Duodenal mucosa (tissue), 2 donors: ENCODE measurements at regions not wholly inside any gene's neighbourhood (a gene's known extent, or its start where the extent isn't known, plus 50 kb on each side); places are given as distances from the start of the nearest gene placed in this dataset.

ENCODE experiments used
- H3K27ac ChIP-seq: one replicate; pipeline ENCODE4 v1.7.0; 2013; ENCODE audit warnings: low read depth, low read length
- H3K27me3 ChIP-seq, 2 donors: one replicate each; pipeline ENCODE4 v1.7.0; 2013; ENCODE audit warnings: low read length in 2 of 2, control low read depth in 1 of 2; ENCODE audit not compliant: insufficient read depth in 2 of 2, control insufficient read depth in 1 of 2
- H3K36me3 ChIP-seq, 2 donors: one replicate each; pipeline ENCODE4 v1.7.0; 2013; ENCODE audit warnings: low read length in 2 of 2, control low read depth in 1 of 2; ENCODE audit not compliant: insufficient read depth in 2 of 2, control insufficient read depth in 1 of 2
- H3K4me1 ChIP-seq, 2 donors: one replicate each; pipeline ENCODE4 v1.7.0; 2013; ENCODE audit warnings: low read length in 2 of 2, control low read depth in 1 of 2; ENCODE audit not compliant: insufficient read depth in 2 of 2, control insufficient read depth in 1 of 2
- H3K4me3 ChIP-seq, 2 donors: one replicate each; pipeline ENCODE4 v1.7.0; 2013; ENCODE audit warnings: low read length in 2 of 2, low read depth in 1 of 2
- H3K9ac ChIP-seq, 2 donors: one replicate each; pipeline ENCODE4 v1.7.0; 2013; ENCODE audit warnings: low read length in 2 of 2, low read depth in 1 of 2
- H3K9me3 ChIP-seq, 2 donors: one replicate each; pipeline ENCODE4 v1.7.0; 2013; ENCODE audit warnings: low read length in 2 of 2, control low read depth in 1 of 2; ENCODE audit not compliant: control insufficient read depth in 1 of 2

DNA sequence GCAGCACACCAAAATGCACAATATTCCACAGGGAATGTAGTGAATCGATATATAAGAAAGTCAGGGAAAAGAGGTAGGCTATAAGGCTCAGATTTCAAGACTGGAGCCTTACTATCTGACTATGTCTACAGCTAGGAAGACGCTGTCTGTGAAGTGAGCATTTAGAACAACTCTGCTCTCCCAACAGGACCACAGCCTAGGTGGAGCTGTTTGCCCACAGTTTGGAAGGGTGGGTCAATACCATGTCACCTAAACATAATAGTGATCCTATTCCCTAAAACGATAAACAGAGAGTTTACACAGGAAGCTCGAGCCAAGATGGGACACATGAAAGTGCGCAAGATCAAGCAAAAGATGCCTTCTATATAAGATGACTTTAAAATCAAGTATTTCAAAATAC, 2486.0 kb upstream of the PCDH20 start:
- H3K27ac ChIP-seq = no peak overlapping the region
- no peak overlapping the region for H3K9ac ChIP-seq
- peaks cover 0 to 8% of the 10 kb centered on the region in 2 donors for H3K9me3 ChIP-seq
- no peaks in the 10 kb centered on the region for H3K36me3 ChIP-seq
- no peaks in the 10 kb centered on the region for H3K27me3 ChIP-seq
- no peak overlapping the region for H3K4me3 ChIP-seq
- H3K4me1 ChIP-seq = no peaks in the 10 kb centered on the region

DNA sequence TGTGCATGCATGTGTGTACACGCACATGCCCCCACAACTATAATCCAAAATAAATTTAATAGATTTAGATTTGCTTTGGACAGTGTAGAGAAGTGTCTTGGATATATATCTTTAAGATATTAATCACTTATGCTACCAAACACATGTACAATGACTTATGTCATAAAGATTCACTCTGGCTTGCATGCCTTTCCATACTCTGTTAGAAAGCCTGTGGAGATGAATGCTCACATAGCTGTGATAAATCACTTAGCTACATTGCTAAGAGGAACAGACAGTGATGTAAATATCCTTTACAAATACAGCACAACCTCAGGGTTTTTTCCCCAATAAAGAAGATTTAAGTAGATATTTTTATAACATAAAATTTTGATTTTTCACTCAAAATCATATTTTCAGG, 2484.8 kb upstream of the PCDH20 start:
- no peaks in the 10 kb centered on the region for H3K4me1 ChIP-seq
- H3K9ac ChIP-seq = no peak overlapping the region
- H3K36me3 ChIP-seq = no peaks in the 10 kb centered on the region
- no peaks in the 10 kb centered on the region for H3K27me3 ChIP-seq
- no peak overlapping the region for H3K27ac ChIP-seq
- H3K9me3 ChIP-seq = peaks cover 0 to 7% of the 10 kb centered on the region in 2 donors
- H3K4me3 ChIP-seq = no peak overlapping the region

DNA sequence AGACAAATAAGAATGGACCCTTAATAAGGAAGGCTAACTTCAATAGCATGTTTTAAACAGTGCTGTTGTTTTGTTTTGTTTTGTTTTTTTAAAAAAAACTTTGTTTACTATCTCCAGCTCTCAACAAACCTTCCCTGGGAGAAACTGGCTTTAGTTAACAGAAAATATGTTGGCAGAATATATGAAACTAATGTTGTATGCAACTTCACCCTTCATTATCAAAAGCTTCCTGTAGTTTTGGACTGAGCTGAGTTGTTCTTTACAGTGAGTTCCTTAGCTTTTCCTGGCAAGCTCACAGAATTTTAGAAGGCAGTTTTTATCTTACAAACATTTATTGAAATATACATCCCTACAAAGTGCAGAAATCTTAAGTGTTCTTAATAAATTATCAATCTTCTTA, 2480.7 kb upstream of the PCDH20 start:
- H3K4me1 ChIP-seq = no peaks in the 10 kb centered on the region
- H3K27ac ChIP-seq = no peak overlapping the region
- no peaks in the 10 kb centered on the region for H3K36me3 ChIP-seq
- H3K9me3 ChIP-seq = no peaks in the 10 kb centered on the region
- H3K9ac ChIP-seq = no peak overlapping the region
- no peaks in the 10 kb centered on the region for H3K27me3 ChIP-seq
- H3K4me3 ChIP-seq = no peak overlapping the region

DNA sequence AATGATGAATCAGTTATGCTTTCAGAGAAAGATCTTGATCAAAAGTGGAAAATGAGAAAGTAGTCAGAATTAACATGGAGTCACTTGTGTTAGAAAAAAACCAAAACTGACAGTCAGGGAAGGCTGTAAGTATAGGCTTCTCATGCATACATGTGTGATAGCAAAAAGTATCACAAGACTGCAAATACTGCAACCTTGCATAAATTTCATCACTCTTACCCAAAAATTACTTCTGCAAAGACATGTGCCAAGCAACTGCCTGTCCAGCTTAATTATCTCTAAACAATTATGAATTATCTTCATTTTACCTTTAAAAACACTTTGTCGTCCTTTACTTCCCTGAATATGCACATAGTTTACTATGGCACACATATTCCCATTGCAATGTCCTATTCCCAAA, 2466.4 kb upstream of the PCDH20 start:
- H3K36me3 ChIP-seq = no peaks in the 10 kb centered on the region
- no peaks in the 10 kb centered on the region for H3K4me1 ChIP-seq
- H3K9me3 ChIP-seq = peaks cover 0 to 3% of the 10 kb centered on the region in 2 donors
- no peaks in the 10 kb centered on the region for H3K27me3 ChIP-seq
- H3K4me3 ChIP-seq = no peak overlapping the region
- no peak overlapping the region for H3K27ac ChIP-seq
- H3K9ac ChIP-seq = no peak overlapping the region

DNA sequence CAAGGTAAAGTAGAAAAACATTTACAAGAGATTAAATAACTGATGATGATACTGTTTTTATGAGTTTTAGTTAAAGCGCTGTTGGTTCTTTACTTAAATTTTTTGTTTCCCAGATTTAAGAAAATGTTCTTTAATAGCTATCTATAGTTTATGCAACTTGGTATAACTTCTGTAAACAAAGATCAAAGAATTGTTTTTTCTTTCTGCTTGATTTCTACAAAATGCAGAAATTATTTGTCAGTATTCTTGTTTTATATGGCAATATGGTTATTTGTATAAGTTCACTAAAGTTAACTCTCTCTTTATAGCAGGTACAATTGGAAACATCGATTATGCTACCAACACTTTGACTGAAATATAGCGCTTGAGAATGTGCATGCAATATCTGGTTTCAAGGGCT, 2465.1 kb upstream of the PCDH20 start:
- no peak overlapping the region for H3K4me3 ChIP-seq
- H3K4me1 ChIP-seq = no peaks in the 10 kb centered on the region
- no peak overlapping the region for H3K27ac ChIP-seq
- no peak overlapping the region for H3K9ac ChIP-seq
- H3K9me3 ChIP-seq = peaks cover 0 to 3% of the 10 kb centered on the region in 2 donors
- H3K36me3 ChIP-seq = no peaks in the 10 kb centered on the region
- no peaks in the 10 kb centered on the region for H3K27me3 ChIP-seq

DNA sequence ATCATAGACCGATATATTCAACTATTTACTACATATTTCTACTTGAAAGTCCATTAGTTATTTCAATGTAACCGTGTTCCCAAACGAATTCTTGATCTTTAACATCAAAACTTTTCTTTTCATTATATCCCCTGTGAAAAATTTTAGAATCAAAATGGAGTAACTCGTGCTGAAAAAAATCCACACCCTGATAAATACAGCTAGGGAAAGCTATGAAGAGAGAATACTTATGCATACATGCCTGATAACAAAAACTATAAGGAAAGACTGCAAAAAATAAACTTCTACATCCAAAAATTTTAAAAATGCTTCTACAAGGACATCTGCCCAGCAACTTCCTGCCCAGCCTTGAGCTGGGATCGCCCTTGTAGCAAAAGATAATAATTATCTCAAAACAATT, 2458.3 kb upstream of the PCDH20 start:
- no peaks in the 10 kb centered on the region for H3K27me3 ChIP-seq
- no peak overlapping the region for H3K9ac ChIP-seq
- H3K4me3 ChIP-seq = no peak overlapping the region
- no peak overlapping the region for H3K27ac ChIP-seq
- no peaks in the 10 kb centered on the region for H3K9me3 ChIP-seq
- no peaks in the 10 kb centered on the region for H3K4me1 ChIP-seq
- H3K36me3 ChIP-seq = no peaks in the 10 kb centered on the region

DNA sequence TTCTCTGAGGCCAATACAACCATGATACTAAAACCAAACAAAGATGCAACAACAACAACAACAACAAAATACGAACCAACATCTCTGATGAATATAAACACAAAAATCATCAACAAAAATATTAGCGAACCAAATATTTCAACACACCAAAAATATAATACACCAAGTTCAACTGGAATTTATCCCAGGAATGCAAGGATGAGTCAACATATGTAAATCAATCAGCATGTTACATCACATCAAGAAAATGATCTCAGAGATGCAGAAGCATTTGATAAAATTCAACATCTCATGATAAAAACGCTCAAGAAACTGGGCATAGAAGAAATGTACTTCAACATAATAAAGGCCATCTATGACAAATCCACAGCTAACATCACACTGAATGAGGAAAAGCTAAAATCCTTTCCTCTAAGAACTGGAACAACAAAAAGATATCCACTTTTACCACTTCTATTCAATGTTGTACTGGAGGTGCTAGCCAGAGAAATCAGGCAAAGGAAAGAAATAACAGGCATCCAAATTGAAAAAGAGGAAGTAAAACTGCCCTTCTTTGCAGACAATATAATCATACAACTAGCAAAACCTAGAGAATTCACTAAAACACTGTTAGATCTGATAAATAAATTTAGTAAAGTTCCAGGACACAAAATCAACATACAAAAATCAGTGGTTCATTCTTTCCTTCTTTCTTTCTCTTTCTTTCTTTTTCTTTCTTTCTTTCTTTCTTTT, 2448.7 kb upstream of the PCDH20 start:
- no peak overlapping the region for H3K4me3 ChIP-seq
- no peak overlapping the region for H3K27ac ChIP-seq
- H3K27me3 ChIP-seq = no peaks in the 10 kb centered on the region
- no peaks in the 10 kb centered on the region for H3K36me3 ChIP-seq
- no peaks in the 10 kb centered on the region for H3K4me1 ChIP-seq
- no peak overlapping the region for H3K9ac ChIP-seq
- H3K9me3 ChIP-seq = peaks cover 11 to 26% of the 10 kb centered on the region in 2 donors

DNA sequence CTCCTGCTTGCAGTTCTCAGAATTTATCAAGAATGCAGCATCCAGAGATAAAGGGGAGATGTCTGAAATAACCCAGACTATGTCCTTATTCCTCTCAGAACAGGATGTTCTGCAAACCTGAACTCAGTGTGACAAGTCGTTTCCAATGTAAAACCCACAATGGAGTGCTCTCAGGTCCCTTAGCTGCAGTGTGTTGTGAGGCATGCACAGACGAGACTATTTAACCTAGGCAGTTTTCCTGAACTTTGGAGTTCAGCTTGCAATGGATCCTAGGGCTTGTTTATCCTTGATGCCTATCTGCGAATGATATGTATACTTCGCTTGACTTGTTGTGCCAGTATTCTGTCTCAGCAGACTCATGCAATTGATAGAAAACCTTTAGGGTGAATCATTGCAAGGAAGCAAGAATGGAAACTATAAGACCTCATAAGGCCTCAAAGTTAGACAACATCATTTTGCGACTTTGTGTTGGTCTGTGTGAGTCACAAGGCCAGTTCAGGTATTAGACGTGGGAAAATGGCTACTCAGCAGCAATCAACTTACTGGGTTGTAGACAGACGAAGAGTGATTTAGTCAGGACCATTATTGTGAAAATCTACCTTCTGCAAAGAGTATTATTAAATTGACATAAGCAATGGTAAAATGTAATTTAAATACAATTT, 2439.9 kb upstream of the PCDH20 start:
- no peaks in the 10 kb centered on the region for H3K36me3 ChIP-seq
- H3K9ac ChIP-seq = no peak overlapping the region
- no peak overlapping the region for H3K27ac ChIP-seq
- H3K4me1 ChIP-seq = no peaks in the 10 kb centered on the region
- H3K9me3 ChIP-seq = peaks cover 10 to 15% of the 10 kb centered on the region in 2 donors
- no peaks in the 10 kb centered on the region for H3K27me3 ChIP-seq
- H3K4me3 ChIP-seq = no peak overlapping the region

DNA sequence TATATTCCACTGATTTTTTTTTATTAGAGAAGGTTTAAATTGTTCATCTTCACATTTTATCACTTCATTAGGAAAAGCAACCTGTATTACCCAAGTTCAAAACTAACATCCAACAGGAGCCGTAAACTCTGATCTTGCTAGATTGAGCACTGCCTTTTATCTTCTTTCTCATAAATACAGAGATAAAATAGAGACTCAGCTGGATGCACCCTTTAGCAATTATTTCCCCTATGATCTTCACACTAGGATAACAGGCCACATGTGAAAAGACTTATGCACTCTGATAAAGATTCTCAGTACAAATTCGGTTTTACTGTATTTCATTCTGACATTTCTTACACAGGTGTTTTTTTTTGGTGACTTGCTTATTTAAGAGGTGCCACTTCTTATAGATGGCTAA, 2438.2 kb upstream of the PCDH20 start:
- H3K9me3 ChIP-seq = peaks cover 3 to 5% of the 10 kb centered on the region in 2 donors

DNA sequence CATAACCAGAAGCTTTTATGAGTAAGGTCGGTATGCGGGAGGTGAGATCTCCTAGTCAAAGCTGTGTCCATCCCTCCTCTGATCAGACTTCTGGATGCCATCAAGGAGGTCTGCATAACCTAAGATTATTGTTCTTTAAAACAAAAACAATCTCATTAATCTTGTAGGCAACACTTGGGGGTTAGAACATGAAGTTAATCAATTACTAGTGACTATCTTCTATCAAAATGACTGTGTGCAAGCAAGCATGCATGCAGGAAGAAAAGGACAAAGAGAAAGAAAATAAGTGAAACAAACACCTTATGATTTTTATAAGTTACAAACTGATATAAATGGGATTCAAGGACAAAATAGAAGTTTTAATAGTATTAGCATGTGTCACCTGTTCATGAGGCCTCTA, 2435.9 kb upstream of the PCDH20 start:
- peaks cover 5 to 14% of the 10 kb centered on the region in 2 donors for H3K9me3 ChIP-seq
- no peak overlapping the region for H3K9ac ChIP-seq
- H3K27ac ChIP-seq = no peak overlapping the region
- no peaks in the 10 kb centered on the region for H3K36me3 ChIP-seq
- no peaks in the 10 kb centered on the region for H3K27me3 ChIP-seq
- H3K4me3 ChIP-seq = no peak overlapping the region
- H3K4me1 ChIP-seq = no peaks in the 10 kb centered on the region

More for the DNA sequence above, 2438.2 kb upstream of the PCDH20 start:
- no peaks in the 10 kb centered on the region for H3K27me3 ChIP-seq
- no peaks in the 10 kb centered on the region for H3K4me1 ChIP-seq
- H3K9ac ChIP-seq = no peak overlapping the region
- no peak overlapping the region for H3K4me3 ChIP-seq
- no peaks in the 10 kb centered on the region for H3K36me3 ChIP-seq
- H3K27ac ChIP-seq = no peak overlapping the region
